Stimulated activated CD4-positive, alpha-beta T cell treated with anti-CD3 and anti-CD28 coated beads, Interleukin-12 subunit alpha, Interleukin-12 subunit beta, amount 100 ng/mL, for 48 hours (primary cell): ENCODE measurements at regions not wholly inside any gene's neighbourhood (a gene's known extent, or its start where the extent isn't known, plus 50 kb on each side); places are given as distances from the start of the nearest gene placed in this dataset.

Source experiments
- DNase-seq, 3 donors: peaks; one replicate each; pipeline ENCODE4 v3.0.0-alpha.2; 2020; ENCODE audit warnings: low read depth in 2 of 3, low spot score in 1 of 3

- no peak for DNase-seq
Measured at GRCh38 chr3:70393881-70394612, 81.6 kb upstream of the MDFIC2 start.

GRCh38 chr3:70392227-70392626 is 79.8 kb upstream of the MDFIC2 start:
- no peak for DNase-seq

- no peak for DNase-seq
Measured at GRCh38 chr3:70387889-70388288, 75.5 kb upstream of the MDFIC2 start.

GRCh38 chr3:70386846-70387245 is 74.4 kb upstream of the MDFIC2 start:
- no peak for DNase-seq

GRCh38 chr3:70386043-70386442 is 73.6 kb upstream of the MDFIC2 start:
- DNase-seq, result no peak

- no peak for DNase-seq
Measured at GRCh38 chr3:70383360-70383831, 71.0 kb upstream of the MDFIC2 start.

- no peak for DNase-seq
Measured at GRCh38 chr3:70374179-70374578, 61.7 kb upstream of the MDFIC2 start.
